ENCODE measurements at regions not wholly inside any gene's neighbourhood (a gene's known extent, or its start where the extent isn't known, plus 50 kb on each side); places are given as distances from the start of the nearest gene placed in this dataset.

- TF ChIP-seq CTCF (IDR thresholded peaks at IDR 0.05) (no peak), EZH2phosphoT487 (IDR thresholded peaks at IDR 0.05) (no peak), EZH2 (IDR thresholded peaks at IDR 0.05) (no peak)
Measured at GRCh38 chr1:224057461-224058199, 56.3 kb upstream of the FBXO28 start.

Data from neural progenitor cell (in vitro differentiated cells).